ENCODE measurements at regions not wholly inside any gene's neighbourhood (a gene's known extent, or its start where the extent isn't known, plus 50 kb on each side); places are given as distances from the start of the nearest gene placed in this dataset.
A peak's percentile ranks its signal among the peaks of the same experiment; 100 is the strongest.

GRCh38 chr10:69728335-69728870, 73.3 kb upstream of the COL13A1 start:
- no peak for ATAC-seq
- H3K27me3 ChIP-seq, result peaks cover 9% of the 10 kb centered on the region
- H3K36me3 ChIP-seq, result no peaks in the 10 kb centered on the region
- 14 to 60% methylated on average over 1 to 2 of the region's 3 CpGs for WGBS, 2 donors (ENCODE audit: low coverage in 1 of 2)
- peaks cover 0 to 21% (median 3%) of the 10 kb centered on the region in 3 donors for H3K4me1 ChIP-seq
- no peak overlapping the region for H3K4me3 ChIP-seq
- peak; percentile 4 for TF ChIP-seq POLR2AphosphoS5 (IDR thresholded peaks at IDR 0.05)
- TF ChIP-seq POLR2A (IDR thresholded peaks at IDR 0.05), result no peak
- TF ChIP-seq EP300 (IDR thresholded peaks at IDR 0.05), result no peak
- TF ChIP-seq, protein P1, sequence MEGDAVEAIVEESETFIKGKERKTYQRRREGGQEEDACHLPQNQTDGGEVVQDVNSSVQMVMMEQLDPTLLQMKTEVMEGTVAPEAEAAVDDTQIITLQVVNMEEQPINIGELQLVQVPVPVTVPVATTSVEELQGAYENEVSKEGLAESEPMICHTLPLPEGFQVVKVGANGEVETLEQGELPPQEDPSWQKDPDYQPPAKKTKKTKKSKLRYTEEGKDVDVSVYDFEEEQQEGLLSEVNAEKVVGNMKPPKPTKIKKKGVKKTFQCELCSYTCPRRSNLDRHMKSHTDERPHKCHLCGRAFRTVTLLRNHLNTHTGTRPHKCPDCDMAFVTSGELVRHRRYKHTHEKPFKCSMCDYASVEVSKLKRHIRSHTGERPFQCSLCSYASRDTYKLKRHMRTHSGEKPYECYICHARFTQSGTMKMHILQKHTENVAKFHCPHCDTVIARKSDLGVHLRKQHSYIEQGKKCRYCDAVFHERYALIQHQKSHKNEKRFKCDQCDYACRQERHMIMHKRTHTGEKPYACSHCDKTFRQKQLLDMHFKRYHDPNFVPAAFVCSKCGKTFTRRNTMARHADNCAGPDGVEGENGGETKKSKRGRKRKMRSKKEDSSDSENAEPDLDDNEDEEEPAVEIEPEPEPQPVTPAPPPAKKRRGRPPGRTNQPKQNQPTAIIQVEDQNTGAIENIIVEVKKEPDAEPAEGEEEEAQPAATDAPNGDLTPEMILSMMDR (IDR thresholded peaks at IDR 0.05), result no peak
- peak overlapping the region in 1 of 4 donors; percentile 11 for H3K27ac ChIP-seq
- no peaks in the 10 kb centered on the region for H3K9me3 ChIP-seq

DNA sequence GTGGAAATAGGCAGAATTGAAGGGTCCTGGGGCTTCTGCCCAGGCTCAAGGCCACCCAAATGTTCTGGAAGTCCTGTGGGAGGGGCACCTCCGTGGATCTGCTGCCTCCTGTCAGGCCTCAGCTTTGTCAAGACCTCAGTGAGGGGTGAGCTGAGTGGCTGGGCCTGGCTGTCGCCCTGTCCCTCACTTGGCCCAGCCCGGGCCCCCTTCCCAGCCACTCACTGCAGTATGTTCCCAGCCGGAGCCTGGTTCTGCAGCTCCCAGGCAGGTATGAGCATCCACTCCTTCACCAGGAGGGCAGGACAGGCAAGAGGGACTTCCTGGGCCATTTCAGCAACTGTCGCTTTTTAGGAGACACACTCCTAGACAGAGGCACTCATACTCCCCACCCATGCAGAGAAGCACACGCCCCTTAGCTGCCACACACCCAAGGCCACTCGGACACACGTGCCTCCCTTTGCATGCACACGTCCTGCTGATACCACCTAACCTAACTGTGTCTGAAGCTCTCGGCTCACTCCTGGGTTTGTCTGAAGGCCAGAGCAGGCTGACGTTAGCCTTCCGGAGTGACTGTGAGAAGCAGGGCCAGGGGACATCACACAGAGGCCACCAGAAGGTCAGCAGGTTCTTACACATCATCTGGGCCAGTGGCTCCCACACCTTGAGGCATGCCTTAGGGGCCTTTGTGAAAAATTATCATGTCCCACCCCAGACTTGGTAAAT, 72.2 kb upstream of the COL13A1 start:
- Histone ChIP-seq H3K36me3 (no peaks in the 10 kb centered on the region), H3K4me3 (no peak overlapping the region), H3K9me3 (no peaks in the 10 kb centered on the region), H3K4me1 (peaks cover 0 to 21% (median 3%) of the 10 kb centered on the region in 3 donors), H3K27ac (no peak overlapping the region), H3K27me3 (peaks cover 6% of the 10 kb centered on the region)
- TF ChIP-seq, protein P1 (IDR thresholded peaks at IDR 0.05), result no peak
- TF ChIP-seq EP300 (IDR thresholded peaks at IDR 0.05), result no peak
- no peak for TF ChIP-seq POLR2A (IDR thresholded peaks at IDR 0.05)
- TF ChIP-seq POLR2AphosphoS5 (IDR thresholded peaks at IDR 0.05), result no peak
- ATAC-seq, result no peak
- 95 to 100% methylated on average over 1 to 4 of the region's 12 CpGs for WGBS, 2 donors (ENCODE audit: low coverage in 1 of 2)

DNA sequence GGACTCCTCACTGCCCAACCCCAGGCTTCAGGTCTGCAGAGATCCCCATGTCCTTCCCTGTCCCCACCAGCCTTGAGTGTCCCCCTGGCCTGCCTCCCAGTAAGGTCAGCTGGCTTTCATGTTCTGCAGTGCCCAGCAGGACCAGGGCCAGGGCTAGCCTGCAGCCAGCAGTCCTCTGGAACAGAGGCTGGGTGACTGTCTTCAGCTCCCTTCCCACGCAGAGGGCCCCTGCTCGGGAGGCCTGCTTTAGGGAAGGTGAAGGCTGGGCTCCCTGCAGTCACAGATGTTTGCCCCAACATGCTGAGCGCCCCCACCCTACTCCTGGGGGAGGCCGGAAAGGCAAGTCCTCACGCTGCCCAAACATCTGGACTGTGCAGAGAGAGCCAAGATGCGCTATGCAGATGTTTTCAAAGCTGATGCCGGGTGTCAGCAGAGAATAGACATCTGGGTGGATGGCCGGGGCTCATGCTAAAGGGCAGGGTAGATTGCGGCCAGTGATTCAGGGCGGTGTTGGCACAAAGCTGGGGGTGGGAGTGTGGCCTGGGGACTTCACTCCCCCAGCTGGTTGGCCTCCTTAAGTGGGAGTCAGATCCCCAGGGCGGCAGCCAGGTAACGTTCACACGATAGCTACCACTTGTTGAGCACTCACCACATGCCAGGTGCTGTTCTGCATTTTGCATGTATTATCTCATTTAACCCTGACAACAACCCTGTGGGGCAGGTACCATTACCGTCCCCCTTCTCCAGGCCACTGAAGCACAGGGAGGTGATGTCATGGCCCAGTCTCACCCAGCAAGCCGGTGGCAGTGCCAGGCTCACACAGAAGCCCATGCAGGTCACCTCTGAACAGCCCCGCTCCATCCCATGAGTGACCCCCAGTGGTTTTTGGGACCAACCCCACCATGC, 71.2 kb upstream of the COL13A1 start:
- Histone ChIP-seq H3K9me3 (no peaks in the 10 kb centered on the region), H3K27me3 (no peaks in the 10 kb centered on the region), H3K4me3 (no peak overlapping the region), H3K27ac (no peak overlapping the region), H3K36me3 (no peaks in the 10 kb centered on the region), H3K4me1 (peaks cover 0 to 21% (median 3%) of the 10 kb centered on the region in 3 donors)
- 73 to 80% methylated on average over 2 to 8 of the region's 16 CpGs for WGBS, 2 donors (ENCODE audit: low coverage in 1 of 2)
- TF ChIP-seq EP300 (IDR thresholded peaks at IDR 0.05) (no peak), POLR2A (IDR thresholded peaks at IDR 0.05) (no peak), POLR2AphosphoS5 (IDR thresholded peaks at IDR 0.05) (no peak)
- TF ChIP-seq, protein P1 (IDR thresholded peaks at IDR 0.05), result no peak
- peak; percentile 32 for ATAC-seq

GRCh38 chr10:69731184-69731583, 70.5 kb upstream of the COL13A1 start:
- no peak overlapping the region for H3K4me3 ChIP-seq
- no peak for TF ChIP-seq POLR2AphosphoS5 (IDR thresholded peaks at IDR 0.05)
- TF ChIP-seq, protein P1 (IDR thresholded peaks at IDR 0.05), result no peak
- no peak for TF ChIP-seq EP300 (IDR thresholded peaks at IDR 0.05)
- TF ChIP-seq POLR2A (IDR thresholded peaks at IDR 0.05), result no peak
- no peaks in the 10 kb centered on the region for H3K9me3 ChIP-seq
- no peak overlapping the region for H3K27ac ChIP-seq
- no peaks in the 10 kb centered on the region for H3K27me3 ChIP-seq
- no CpG with 5 or more reads among the region's 3 CpGs for WGBS, 2 donors (ENCODE audit: low coverage in 1 of 2)
- H3K36me3 ChIP-seq, result no peaks in the 10 kb centered on the region
- peaks cover 0 to 21% (median 3%) of the 10 kb centered on the region in 3 donors for H3K4me1 ChIP-seq
- ATAC-seq, result no peak
